GM18909 (cell line): ENCODE measurements at regions not wholly inside any gene's neighbourhood (a gene's known extent, or its start where the extent isn't known, plus 50 kb on each side); places are given as distances from the start of the nearest gene placed in this dataset.

Experiments
- ATAC-seq: cut with Tn5 transposase; IDR thresholded peaks from one replicate; pipeline ENCODE4 v1.9.1; 2021; ENCODE audit warnings: mild to moderate bottlenecking; ENCODE audit not compliant: unreplicated experiment, poor library complexity

DNA sequence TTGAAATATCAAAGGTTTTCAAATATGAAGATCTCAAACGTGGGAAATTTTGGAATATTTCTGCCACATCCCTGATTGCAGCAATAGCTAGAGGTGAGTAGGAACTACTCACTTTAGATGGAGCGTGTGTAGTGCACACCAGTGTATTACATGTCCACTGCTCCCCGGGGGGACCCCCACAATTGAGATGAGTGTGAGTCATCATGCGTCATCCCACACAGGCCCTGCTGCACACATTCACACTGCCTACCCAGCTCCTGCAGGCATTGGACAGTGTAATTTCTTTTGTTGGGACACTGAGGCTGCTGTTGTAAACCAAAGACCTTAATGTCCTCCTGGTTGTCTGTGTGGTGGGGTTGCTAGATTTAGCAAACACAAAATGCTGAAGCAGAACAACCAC, 280.0 kb downstream of the GAS1 start:
- no peak for ATAC-seq

DNA sequence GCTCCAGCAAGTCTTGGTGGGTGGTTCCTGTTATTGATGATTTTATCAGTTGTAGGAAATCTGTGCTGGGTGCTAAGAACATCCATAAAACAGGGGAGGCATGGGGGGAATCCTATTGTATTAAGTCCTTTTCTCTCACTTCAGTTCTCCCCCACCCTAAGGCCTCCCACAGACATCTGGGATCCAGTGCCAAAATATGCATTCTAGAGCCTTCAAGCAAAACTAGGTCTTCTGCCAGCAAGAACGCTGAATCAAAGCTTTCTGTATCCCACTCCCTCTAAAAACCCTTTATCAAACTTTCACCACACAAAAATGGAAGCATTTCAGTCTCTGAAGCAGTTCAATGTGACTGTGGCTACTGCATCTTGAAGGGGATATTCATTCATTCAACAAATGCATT, 281.9 kb downstream of the GAS1 start:
- no peak for ATAC-seq

DNA sequence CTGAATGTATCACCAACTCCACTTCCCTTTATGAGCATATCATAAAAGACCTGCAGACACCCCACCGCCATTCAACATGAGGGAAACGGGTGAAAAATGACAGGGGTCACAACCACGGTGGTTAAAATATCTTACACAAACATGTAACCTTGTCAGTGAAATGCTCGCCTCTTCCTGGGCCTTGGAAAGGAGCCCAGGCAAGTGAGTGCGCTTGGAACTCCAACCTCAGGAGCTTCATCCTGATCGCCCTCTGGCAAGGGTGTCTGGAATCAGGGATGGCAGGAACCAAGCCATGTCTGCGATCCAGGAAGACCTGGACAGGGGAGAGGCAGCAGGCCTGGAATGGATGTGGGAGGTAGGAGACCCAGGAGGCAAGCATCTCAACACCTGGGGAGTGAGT, 282.7 kb downstream of the GAS1 start:
- no peak for ATAC-seq

DNA sequence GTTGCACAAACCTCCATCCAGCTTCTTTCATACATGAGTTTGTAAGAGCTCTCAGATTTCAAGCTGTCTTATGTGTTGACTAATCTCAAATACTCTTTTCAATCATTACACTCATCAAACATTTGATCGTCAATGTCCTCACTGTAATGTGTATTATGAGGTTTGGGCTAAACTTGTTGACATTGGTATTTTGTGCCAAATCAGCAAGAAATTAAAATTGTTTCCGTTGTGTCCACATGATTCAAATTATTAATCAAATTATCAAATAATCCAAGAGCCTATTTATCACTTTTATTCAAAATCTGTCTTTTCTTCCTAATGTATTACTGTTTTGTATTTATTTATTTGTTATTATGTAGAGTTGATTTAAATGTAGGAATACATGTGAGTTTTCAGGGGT, 283.4 kb downstream of the GAS1 start:
- no peak for ATAC-seq

DNA sequence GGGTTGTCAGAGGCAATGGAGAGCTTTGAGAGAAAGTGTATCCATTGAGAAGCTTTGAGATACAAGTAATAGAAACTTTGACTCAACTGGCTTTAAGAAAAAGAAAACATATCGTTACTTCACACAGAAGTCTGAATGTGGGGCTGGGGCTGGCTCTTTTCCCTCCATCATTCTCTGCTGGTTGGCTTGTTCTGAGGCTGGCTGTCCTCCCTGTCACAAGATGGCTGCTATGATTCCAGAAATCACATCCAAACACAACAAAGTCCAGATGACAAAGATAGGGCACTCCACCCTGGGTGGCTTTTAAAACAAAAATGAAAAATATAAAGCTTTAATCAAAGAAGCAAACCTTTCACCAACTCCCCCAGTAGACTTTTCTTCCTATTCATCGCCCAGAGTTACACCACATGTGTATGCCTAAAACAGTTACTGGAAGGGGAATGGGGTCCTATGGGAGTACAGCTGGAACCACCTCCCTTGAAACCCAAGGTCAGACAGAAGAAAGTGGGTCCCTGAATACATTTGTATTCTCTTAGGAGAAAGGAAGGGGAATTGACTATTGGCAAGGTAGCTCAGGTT, 284.3 kb downstream of the GAS1 start:
- ATAC-seq = no peak

DNA sequence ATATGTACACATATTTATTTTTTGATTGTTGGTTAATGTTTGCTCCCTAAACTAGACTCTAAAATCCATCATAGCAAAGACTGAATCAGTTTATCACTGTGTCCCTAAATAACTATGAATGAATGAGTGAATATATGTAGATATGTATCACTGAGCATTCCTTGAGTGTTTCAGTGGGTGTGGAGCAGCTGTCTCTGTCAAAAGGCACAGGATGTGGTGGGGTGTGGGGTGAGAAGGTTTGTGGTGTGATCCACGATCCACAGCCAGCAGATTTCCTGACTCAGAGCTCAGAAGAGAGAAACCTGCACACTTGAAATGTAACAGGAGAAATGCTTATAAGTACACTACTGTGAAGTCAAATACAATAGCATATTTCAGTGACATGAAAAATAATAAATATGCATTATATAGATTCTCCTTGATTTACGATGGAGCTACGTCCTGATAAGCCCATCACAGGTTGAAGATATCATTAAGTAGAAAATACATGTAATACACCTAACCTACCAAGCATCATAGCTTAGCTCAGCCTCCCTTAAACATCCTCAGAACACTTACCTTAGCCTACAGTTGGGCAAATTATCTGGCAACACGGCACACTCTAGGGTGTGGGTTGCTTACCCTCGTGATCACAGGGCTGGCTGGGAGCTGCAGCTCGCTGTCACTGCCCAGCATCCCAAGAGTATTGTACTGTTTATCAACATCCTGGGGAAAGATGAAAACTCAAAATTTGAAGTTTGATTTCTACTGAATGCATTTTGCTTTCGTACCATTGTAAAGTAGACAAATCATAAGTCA, 287.0 kb downstream of the GAS1 start:
- no peak for ATAC-seq

DNA sequence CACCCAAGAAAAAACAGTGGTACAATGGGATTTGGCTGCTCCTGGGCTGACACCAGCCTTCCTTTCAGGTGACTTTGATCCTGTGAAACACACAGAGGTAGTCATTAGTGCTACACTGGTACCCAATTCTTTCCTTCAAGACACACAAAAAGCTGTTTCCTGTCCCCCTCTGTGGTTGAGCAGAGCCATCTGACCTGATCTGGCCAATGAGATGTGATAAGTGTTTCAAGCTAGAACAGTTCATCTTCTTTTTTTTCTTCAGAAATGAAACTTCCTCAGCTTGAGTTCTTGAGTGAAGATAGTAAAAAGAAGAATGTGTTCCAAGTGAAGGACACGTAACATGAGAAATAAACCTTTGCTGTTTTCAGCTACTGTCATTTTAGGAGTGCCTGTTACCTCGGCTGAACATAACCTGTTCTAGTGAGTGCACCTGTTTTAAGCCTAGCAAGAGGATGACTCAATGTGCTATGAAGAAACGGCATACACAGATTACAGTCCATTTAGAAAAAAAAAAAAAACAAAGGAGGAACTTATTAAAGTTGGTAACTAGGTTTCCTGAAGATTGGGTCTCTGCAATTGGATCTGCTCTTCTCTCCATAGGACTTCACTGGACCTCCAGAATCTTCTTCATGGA, 287.8 kb downstream of the GAS1 start:
- ATAC-seq = no peak

DNA sequence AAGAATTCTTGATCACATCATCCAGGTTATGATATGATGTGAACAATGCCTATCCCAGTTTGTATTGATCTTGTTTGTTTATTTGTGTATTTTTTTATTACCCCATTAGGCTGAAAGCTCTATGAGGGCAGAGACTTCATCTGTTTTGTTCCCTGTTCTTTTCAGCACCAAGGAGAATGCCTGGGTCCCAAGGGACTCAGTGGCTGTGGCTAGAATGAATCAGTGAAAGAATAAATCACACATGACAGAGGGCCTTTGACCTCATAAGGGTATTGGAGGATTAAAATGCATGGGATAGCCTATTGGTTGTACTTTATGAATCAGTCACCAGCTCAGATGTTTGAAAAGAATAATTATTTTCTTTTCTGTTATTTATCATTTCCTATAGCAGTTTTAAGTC, 292.2 kb downstream of the GAS1 start:
- ATAC-seq = no peak

DNA sequence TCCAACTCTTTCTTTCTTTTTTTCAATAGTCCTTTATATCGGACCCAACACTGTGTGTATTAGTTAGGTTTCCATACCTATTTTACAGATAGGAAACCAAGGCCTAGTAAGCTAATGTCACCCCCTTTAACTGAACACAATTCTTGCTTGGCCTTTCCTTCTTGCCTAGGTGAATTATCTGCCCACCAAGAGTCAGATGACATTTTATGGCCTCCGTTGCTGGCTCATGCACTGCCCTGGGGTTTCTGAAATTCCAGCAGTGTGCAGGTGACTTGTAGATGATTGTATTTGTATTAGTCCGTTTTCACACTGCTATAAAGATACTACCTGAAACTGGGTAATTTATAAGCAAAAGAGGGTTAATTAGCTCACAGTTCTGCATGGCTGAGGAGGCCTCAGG, 293.8 kb downstream of the GAS1 start:
- ATAC-seq = no peak

DNA sequence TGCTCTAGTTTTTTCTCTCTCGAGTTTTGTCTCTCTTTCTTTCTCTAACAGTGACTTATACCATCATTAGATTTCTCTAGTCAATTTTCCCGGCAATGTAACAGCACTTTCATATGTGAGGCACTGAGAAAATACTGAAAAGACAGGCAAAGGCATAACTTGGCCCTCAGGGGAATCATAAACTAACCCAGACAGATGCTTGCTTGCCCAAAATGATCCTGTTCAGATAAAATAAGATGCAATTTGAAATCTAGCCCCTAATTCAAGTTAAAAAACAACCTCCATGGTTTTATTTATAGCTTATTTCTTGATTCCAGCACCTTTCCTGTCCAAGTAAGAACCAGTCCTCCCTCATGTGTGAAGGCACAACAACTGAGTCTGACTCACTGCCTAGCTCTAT, 294.6 kb downstream of the GAS1 start:
- no peak for ATAC-seq

DNA sequence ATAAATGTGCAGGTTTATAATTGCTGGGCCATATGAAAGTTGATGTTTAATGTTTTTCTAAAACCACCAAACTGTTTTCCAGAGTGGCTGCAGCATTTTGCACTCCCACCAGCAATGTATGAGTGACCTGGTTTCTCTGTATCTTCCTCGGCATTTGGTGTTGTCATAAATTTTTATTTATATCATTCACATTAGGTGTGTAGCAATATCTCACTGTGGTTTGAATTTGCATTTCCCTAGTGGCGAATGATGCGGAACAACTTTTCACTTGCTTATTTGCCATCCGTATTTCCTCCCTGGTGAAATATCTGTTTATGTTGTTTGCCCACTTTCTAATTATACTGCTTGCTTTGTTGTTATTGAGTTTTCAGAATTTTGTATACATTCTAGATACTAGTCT, 295.7 kb upstream of the TUT7 start:
- no peak for ATAC-seq

DNA sequence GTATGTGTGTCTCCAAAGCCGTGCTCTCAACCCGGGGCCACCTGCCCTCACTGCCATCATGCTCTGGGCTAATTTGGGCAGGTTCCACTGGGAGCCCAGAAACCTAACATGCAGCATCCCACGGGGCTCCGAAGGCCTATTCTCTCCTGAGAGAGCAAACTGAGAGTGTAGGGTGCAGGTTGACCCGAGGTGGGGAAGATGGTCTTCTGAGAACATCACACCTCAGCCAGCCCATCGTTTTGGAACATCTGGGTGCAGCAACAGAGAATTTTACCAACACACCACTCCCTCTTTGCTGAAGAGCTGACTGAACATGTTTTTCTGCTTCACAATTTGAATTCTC, 294.6 kb upstream of the TUT7 start:
- no peak for ATAC-seq

DNA sequence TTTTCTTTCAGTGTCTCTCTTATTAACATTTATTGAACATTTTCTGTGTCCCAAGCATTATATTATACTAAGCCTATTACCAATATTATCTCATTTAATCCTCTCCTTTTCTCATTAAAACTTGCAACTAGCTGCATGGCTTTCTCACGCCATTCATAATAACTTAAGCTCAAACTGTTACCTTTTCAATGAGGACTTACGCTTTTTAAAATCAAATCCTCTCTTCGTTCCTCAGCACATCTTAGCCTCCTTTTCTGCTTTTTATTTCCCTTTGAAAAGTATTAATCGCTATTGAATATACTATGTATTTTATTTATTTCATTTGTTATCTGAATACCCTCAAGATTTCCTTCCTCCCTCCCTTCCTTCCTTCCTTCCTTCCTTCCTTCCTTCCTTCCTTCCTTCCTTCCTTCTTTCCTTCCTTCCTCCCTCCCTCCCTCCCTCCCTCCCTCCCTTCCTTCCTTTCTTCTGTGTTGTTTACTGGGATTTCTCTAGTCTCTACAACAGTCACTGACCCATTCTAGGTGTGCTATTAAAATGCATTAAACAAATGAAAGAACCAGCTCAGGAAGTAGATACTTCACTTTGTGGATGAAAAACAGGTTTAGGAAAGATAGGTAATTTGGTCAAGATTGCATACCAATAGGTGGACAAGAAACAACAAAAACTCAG, 294.1 kb upstream of the TUT7 start:
- no peak for ATAC-seq

DNA sequence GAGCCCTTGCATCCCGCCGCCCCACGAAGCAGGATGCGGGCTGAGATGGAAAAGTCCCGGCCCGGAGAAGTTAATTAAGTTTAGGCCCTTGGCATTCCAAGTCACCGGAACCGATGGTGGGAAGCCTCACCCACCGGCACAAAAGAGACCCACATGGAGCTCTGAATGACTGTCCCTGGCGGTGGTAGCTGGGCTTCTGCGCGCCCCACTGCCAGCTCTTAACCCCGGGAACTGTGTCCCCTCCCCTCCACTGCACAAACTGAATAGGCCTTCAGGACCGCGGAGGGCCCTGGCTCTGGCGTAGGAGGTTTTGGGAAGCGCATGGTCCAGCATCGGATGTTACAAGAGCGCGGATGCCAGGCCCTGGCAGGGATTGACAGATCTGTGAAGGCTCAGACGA, 291.1 kb upstream of the TUT7 start:
- ATAC-seq = no peak

DNA sequence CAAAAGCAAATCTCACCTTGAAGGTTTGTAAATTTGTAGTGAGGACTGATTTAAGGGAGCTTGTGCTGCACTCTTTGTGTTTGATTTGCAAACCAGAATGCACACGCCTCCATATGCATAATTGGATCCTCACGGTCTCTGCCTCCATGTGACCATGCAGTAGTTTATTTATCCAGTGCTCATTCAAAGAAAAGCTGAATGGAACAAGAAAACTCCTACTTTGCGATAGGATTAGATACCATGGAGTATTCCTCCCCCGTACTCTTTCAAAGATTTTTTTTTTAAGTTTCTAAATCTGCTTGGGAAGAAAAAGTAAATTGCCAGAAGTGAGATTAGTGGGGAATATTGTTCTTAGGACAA, 290.4 kb upstream of the TUT7 start:
- ATAC-seq = no peak

DNA sequence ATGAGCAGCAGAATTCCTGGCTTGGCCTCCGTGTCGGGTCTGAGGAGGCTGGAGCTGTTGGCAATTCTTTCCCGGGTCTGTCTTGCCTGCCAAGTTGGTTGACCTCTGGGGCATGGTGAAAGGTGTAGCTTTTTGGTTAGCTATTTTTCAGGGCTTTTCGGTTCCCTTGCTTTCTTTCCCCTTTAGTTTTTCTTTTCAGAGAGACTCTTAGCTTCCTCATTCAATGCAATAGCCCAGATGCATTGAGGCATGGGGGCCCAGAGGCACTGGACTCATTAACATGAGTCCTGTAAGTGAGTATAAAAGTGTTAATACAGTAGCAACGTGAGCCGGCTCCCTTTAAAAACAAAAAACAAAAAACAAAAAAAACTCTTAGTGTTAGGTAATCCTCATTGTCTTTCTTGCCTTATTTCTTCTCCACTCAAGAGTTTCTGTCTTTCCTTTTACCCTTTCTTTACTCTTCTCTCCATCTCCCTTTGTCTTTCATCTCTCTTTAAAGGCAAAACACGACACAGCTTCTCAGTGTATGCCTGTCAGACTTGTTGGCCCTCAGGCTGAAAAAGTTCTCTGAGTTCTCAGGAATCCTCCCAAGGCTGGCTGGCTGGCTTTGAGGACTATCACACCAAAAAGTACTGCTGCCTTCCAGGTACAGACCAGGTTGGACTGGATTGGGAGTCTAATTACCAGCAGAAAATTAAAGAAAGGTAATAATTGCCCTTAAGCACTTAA, 289.9 kb upstream of the TUT7 start:
- ATAC-seq = no peak

DNA sequence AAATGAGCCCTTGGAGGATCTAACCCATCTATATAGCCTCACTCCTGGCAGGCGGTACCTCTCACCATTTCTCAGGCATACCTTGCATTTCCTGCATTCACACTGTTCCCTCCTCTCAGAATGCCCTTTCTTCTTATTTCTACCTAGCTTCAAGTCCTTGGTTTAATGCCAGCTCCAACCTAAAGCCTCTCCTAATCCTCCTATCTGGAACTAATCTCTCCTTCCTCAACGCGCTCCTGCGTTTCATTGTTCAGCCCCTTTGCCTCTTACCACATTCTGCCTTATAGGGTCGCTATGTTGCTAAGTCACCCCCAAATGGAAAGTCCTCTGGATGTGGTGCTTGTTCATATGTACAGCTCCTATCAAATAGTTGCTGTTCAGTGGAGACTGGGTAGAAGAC, 288.5 kb upstream of the TUT7 start:
- no peak for ATAC-seq

DNA sequence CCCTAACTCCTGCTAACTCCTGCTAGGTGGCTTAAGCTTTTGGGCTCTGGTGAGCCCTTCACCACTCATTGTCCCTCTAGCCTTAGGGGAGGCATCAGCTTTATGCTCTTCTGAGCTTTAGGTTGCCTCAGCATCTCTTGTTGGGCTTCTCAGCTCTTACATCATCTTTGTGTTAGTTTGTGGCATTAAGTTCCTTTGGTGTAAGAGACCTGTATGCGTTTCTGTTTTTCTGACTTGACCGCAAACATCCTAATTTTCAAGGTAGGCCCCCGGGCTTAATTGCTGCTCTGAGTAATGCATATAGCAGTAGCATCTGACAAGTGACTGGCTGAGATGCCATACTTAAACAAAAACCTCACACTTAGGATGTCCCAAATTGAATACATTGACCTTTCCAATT, 287.8 kb upstream of the TUT7 start:
- no peak for ATAC-seq

DNA sequence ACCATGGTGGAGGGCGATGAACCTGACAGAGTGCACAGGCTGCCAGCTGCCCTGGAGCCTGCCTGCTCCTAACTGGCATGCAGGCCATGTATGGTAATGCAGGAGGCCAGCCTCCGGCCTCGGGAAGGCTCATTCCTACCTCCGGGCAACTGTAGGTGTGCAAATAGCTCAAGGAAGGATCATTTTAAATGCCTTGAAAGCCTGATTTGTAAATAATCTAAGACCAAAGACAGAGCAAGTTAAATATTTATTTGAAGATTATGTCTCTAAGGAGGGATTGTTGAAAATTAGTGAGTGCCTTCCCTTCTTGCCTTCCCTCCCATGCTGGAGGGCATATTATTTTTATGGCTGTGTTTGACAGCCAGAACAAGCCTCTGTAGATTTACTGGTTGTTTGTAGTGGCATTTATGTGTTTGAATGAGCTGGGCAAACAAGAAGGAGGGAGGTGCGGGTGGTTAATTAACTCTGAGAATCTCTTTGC, 285.7 kb upstream of the TUT7 start:
- no peak for ATAC-seq

DNA sequence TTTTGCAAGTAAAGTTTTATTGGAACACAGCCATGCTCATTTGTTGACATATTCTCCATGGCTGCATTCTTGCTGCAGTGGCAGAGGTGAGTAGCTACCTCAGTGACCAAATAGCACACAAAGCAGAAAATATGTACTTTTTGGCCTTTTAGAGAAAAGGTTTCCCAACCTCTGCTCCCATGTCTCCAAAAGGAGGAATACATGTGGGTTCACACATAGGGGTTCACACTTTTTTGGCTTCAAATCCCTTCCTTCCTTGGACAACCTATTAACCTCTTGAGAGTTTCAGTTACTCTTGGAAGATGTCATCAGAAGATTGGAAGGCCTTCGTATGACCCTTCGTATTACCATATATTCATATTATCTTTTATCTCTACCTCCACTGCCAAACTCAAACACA, 285.1 kb upstream of the TUT7 start:
- ATAC-seq = no peak

DNA sequence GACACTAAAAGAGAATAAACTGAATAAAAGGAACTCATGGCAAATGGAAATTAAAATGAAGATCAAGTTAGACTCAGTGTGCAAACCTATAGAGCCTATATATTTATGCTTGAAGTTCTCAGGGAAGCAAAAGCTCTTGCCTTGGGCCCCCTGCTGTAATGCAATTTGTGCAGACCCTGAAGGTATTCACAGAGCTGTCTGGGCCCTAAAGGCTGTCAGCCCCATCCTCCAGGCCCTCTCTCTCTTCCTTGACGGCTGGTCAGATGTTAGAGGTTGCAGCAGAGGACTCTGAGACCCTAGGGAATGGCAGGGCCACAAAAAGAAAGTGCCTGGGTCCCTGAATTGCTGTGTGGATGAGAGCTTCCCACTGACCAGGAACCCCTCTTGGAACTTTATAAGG, 283.9 kb upstream of the TUT7 start:
- no peak for ATAC-seq
